HEK293 (cell line): ENCODE measurements at regions not wholly inside any gene's neighbourhood (a gene's known extent, or its start where the extent isn't known, plus 50 kb on each side); places are given as distances from the start of the nearest gene placed in this dataset.

Experiments
- GLI2 ChIP-seq: fragments of 450-650 bp; formaldehyde crosslinking; IDR thresholded peaks from 2 replicates; pipeline ENCODE4; 2017; ENCODE audit warnings: missing biosample characterization, missing genetic modification characterization, low read depth, borderline replicate concordance
- GLIS2 ChIP-seq: fragments of 450-650 bp; formaldehyde crosslinking; IDR thresholded peaks from 2 replicates; pipeline ENCODE4 v1.5.1; 2016; ENCODE audit warnings: missing biosample characterization, missing genetic modification characterization
- INSM2 ChIP-seq: fragments of 450-650 bp; formaldehyde crosslinking; IDR thresholded peaks from 2 replicates; pipeline ENCODE4 v1.5.1; 2016; ENCODE audit warnings: missing biosample characterization, missing genetic modification characterization
- KLF1 ChIP-seq: fragments of 450-650 bp; formaldehyde crosslinking; IDR thresholded peaks from 2 replicates; pipeline ENCODE4 v1.5.1; 2016; ENCODE audit warnings: missing biosample characterization, missing genetic modification characterization
- KLF17 ChIP-seq: fragments of 450-650 bp; formaldehyde crosslinking; IDR thresholded peaks from 2 replicates; pipeline ENCODE4 v1.5.1; 2016; ENCODE audit warnings: missing biosample characterization, missing genetic modification characterization
- KLF7 ChIP-seq: fragments of 450-650 bp; formaldehyde crosslinking; IDR thresholded peaks from 2 replicates; pipeline ENCODE4 v1.5.1; 2016; ENCODE audit warnings: missing biosample characterization, missing genetic modification characterization, borderline replicate concordance
- PATZ1 ChIP-seq: fragments of 450-650 bp; formaldehyde crosslinking; IDR thresholded peaks from 2 replicates; pipeline ENCODE4 v1.5.1; 2016; ENCODE audit warnings: missing biosample characterization, missing genetic modification characterization
- PRDM10 ChIP-seq: fragments of 450-650 bp; formaldehyde crosslinking; IDR thresholded peaks from 2 replicates; pipeline ENCODE4 v1.5.1; 2016; ENCODE audit warnings: missing biosample characterization, missing genetic modification characterization
- PRDM4 ChIP-seq: fragments of 450-650 bp; formaldehyde crosslinking; IDR thresholded peaks from 2 replicates; pipeline ENCODE4 v1.5.1; 2017; ENCODE audit warnings: missing biosample characterization, missing genetic modification characterization
- WT1 ChIP-seq: fragments of 450-650 bp; formaldehyde crosslinking; IDR thresholded peaks from 2 replicates; pipeline ENCODE4 v1.5.1; 2016; ENCODE audit warnings: missing biosample characterization, missing genetic modification characterization
- ZBTB44 ChIP-seq: fragments of 450-650 bp; IDR thresholded peaks from 2 replicates; pipeline ENCODE4 v1.5.1; 2018; ENCODE audit warnings: missing biosample characterization, mild to moderate bottlenecking, missing genetic modification characterization
- ZBTB6 ChIP-seq: fragments of 450-650 bp; formaldehyde crosslinking; IDR thresholded peaks from 2 replicates; pipeline ENCODE4 v1.5.1; 2017; ENCODE audit warnings: missing biosample characterization, missing genetic modification characterization
- ZEB2 ChIP-seq: fragments of 450-650 bp; formaldehyde crosslinking; IDR thresholded peaks from 2 replicates; pipeline ENCODE4 v1.5.1; 2016; ENCODE audit warnings: missing biosample characterization, missing genetic modification characterization
- ZNF19 ChIP-seq: fragments of 450-650 bp; formaldehyde crosslinking; IDR thresholded peaks from 2 replicates; pipeline ENCODE4; 2016; ENCODE audit warnings: missing biosample characterization, missing genetic modification characterization, low read depth
- ZNF280C ChIP-seq: fragments of 450-650 bp; formaldehyde crosslinking; IDR thresholded peaks from 2 replicates; pipeline ENCODE4 v1.5.1; 2016; ENCODE audit warnings: missing biosample characterization, missing genetic modification characterization
- ZNF366 ChIP-seq: fragments of 450-650 bp; formaldehyde crosslinking; conservative IDR thresholded peaks from 2 replicates; pipeline ENCODE4 v1.5.1; 2016; ENCODE audit warnings: missing biosample characterization, missing genetic modification characterization
- ZNF391 ChIP-seq: fragments of 450-650 bp; formaldehyde crosslinking; IDR thresholded peaks from 2 replicates; pipeline ENCODE4 v1.5.1; 2016; ENCODE audit warnings: low read depth, missing biosample characterization, missing genetic modification characterization, borderline replicate concordance
- ZNF521 ChIP-seq: fragments of 450-650 bp; formaldehyde crosslinking; IDR thresholded peaks from 2 replicates; pipeline ENCODE4 v1.5.1; 2017; ENCODE audit warnings: missing biosample characterization, mild to moderate bottlenecking, missing genetic modification characterization
- ZNF530 ChIP-seq: fragments of 450-650 bp; formaldehyde crosslinking; IDR thresholded peaks from 2 replicates; pipeline ENCODE4 v1.5.1; 2016; ENCODE audit warnings: low read depth, missing biosample characterization, missing genetic modification characterization
- ZNF561 ChIP-seq: fragments of 450-650 bp; IDR thresholded peaks from 2 replicates; pipeline ENCODE4 v1.5.1; 2018; ENCODE audit warnings: missing biosample characterization, missing genetic modification characterization, borderline replicate concordance
- ZNF776 ChIP-seq: fragments of 450-650 bp; formaldehyde crosslinking; IDR thresholded peaks from 2 replicates; pipeline ENCODE4 v1.5.0; 2017; ENCODE audit warnings: missing biosample characterization, missing genetic modification characterization, borderline replicate concordance

- TF ChIP-seq ZNF280C (no peak), KLF1 (tag by site-specific recombination) (0 out of 2 replicates have a peak, but pooled peaks have one; percentile 12), ZNF366 (tag by site-specific recombination) (0 out of 2 replicates have a peak, but pooled peaks have one; percentile 27), KLF17 (tag by site-specific recombination) (peak; percentile 89), PRDM4 (tag by site-specific recombination) (0 out of 2 replicates have a peak, but pooled peaks have one; percentile 32), ZNF19 (tag by site-specific recombination) (no peak), WT1 (tag by site-specific recombination) (peak; percentile 97), ZNF521 (no peak), ZNF561 (tag by site-specific recombination) (0 out of 2 replicates have a peak, but pooled peaks have one; percentile 28), PATZ1 (tag by site-specific recombination) (0 out of 2 replicates have a peak, but pooled peaks have one; percentile 33), KLF7 (tag by site-specific recombination) (no peak), GLIS2 (no peak), INSM2 (peak; percentile 43; the same call in 1 of the 2 replicates), ZEB2 (tag by site-specific recombination) (peak; percentile 37; the same call in 1 of the 2 replicates), ZNF530 (tag by site-specific recombination) (no peak), ZNF391 (no peak), ZNF776 (tag by site-specific recombination) (no peak), GLI2 (no peak), ZBTB6 (tag by site-specific recombination) (no peak), PRDM10 (tag by site-specific recombination) (peak; percentile 59; the same call in 1 of the 2 replicates), ZBTB44 (tag by site-specific recombination) (no peak)
Observed at GRCh38 chr20:22430154-22430745, 154.1 kb downstream of the FOXA2 start (continued).
